OCI-LY7 (cell line): ENCODE measurements at regions not wholly inside any gene's neighbourhood (a gene's known extent, or its start where the extent isn't known, plus 50 kb on each side); places are given as distances from the start of the nearest gene placed in this dataset.

Experiments used
- BruUV-seq: library from RNA; stranded (reverse); fragments of 400-500 nt; replicated peaks from 2 replicates; lab custom pipeline; 2021; lab: Mats Ljungman, UMichigan
- CTCF ChIA-PET: fragments of 300-600 bp; sonication (Branson Sonifier 250); formaldehyde crosslinking; loops from one replicate; lab custom pipeline; 2022; ENCODE audit warnings: antibody characterized with exemption; ENCODE audit not compliant: unreplicated experiment; lab: Charles Lee
- POLR2A ChIA-PET: fragments of 300-600 bp; sonication (Branson Sonifier 250); formaldehyde crosslinking; loops from one replicate; lab custom pipeline; 2022; ENCODE audit warnings: antibody characterized with exemption; lab: Charles Lee
- DNase-seq: peaks from one replicate; pipeline ENCODE4 v3.0.0-alpha.2; 2015; ENCODE audit warnings: low spot score
- H2AFZ ChIP-seq: fragments of 200-600 bp; sonication (generic), shearing (Covaris generic); 2 replicates; pipeline ENCODE4 v1.6.1; 2014; ENCODE audit warnings: mild to moderate bottlenecking, antibody characterized with exemption, low read length, moderate library complexity
- H3K27ac ChIP-seq: fragments of 200-600 bp; sonication (generic); 2 replicates; pipeline ENCODE4 v1.5.1; 2014; ENCODE audit warnings: mixed run types, low read depth, mild to moderate bottlenecking, moderate library complexity, low read length, inconsistent platforms; ENCODE audit not compliant: poor library complexity, severe bottlenecking
- H3K36me3 ChIP-seq: fragments of 200-600 bp; sonication (generic); 2 replicates; pipeline ENCODE4 v1.6.1; 2014; ENCODE audit warnings: mild to moderate bottlenecking, antibody characterized with exemption, low read length, moderate library complexity, mixed read lengths; ENCODE audit not compliant: insufficient read depth
- H3K4me1 ChIP-seq: fragments of 200-600 bp; sonication (generic); 2 replicates; pipeline ENCODE4 v1.5.1; 2014; ENCODE audit warnings: mild to moderate bottlenecking, low read length; ENCODE audit not compliant: insufficient read depth, poor library complexity, severe bottlenecking
- H3K4me2 ChIP-seq: fragments of 200-600 bp; sonication (generic); 2 replicates; pipeline ENCODE4 v1.6.1; 2014; ENCODE audit warnings: mild to moderate bottlenecking, low read length
- H3K4me3 ChIP-seq: fragments of 200-600 bp; sonication (generic); 2 replicates; pipeline ENCODE4 v1.5.1; 2014; ENCODE audit warnings: mild to moderate bottlenecking, low read depth, low read length; ENCODE audit not compliant: poor library complexity, severe bottlenecking
- H3K79me2 ChIP-seq: fragments of 200-600 bp; sonication (generic); 2 replicates; pipeline ENCODE4 v1.6.1; 2016; ENCODE audit warnings: low read depth, mild to moderate bottlenecking, low read length, moderate library complexity, mixed read lengths; ENCODE audit not compliant: insufficient read depth
- H3K9me2 ChIP-seq: fragments of 200-600 bp; sonication (generic); 2 replicates; pipeline ENCODE4 v1.6.1; 2016; ENCODE audit warnings: mild to moderate bottlenecking, low read length, mixed read lengths; ENCODE audit not compliant: insufficient read depth
- H3K9me3 ChIP-seq: fragments of 200-600 bp; sonication (generic); 2 replicates; pipeline ENCODE4 v1.6.1; 2014; ENCODE audit warnings: mild to moderate bottlenecking, mixed run types, low read length, mixed read lengths
- H4K20me1 ChIP-seq: fragments of 200-600 bp; sonication (generic); 2 replicates; pipeline ENCODE4 v1.6.1; 2014; ENCODE audit warnings: mild to moderate bottlenecking, antibody characterized with exemption, low read length, moderate library complexity, mixed read lengths; ENCODE audit not compliant: insufficient read depth
- CTCF ChIP-seq: fragments of 200-600 bp; sonication (generic); conservative IDR thresholded peaks from 2 replicates; pipeline ENCODE4 v1.5.1; 2014; ENCODE audit warnings: mild to moderate bottlenecking, antibody characterized with exemption, low read length, moderate library complexity, mixed read lengths
- EZH2phosphoT487 ChIP-seq: fragments of 200-600 bp; sonication (generic); IDR thresholded peaks from 2 replicates; pipeline ENCODE4 v1.6.1; 2018; ENCODE audit warnings: low read depth, borderline replicate concordance, mild to moderate bottlenecking, mixed run types, antibody characterized with exemption, low read length, moderate library complexity, mixed read lengths
- intact Hi-C: fragments of 100-400 bp; cut with micrococcal nuclease; formaldehyde crosslinking; loops from one replicate; pipeline ENCODE4 v1.10.0; 2022; ENCODE audit not compliant: unreplicated experiment

GRCh38 chr4:161183729-161184128 lies 980.1 kb downstream of the FSTL5 start:
- CTCF ChIA-PET = no interaction called here

GRCh38 chr4:161182913-161183312 lies 980.9 kb downstream of the FSTL5 start:
- no peaks in the 10 kb centered on the region for H3K36me3 ChIP-seq
- TF ChIP-seq CTCF (no peak), EZH2phosphoT487 (no peak)
- no peaks in the 10 kb centered on the region for H4K20me1 ChIP-seq
- no peaks in the 10 kb centered on the region for H3K9me3 ChIP-seq
- H3K4me1 ChIP-seq = no peaks in the 10 kb centered on the region
- ChIA-PET POLR2A (interaction anchor here (0.6 to 1.1 kb wide), 2 partner anchors 71 to 89 kb away, joined by 3 to 4 read pairs; no protein-coding TSS in a partner anchor), CTCF (no interaction called here)
- intact Hi-C loops = no loop called here
- no peak overlapping the region for H3K4me2 ChIP-seq
- no peak overlapping the region for H3K27ac ChIP-seq
- no TSS peak for BruUV-seq
- no peak overlapping the region for H3K4me3 ChIP-seq
- DNase-seq = no peak
- H2AFZ ChIP-seq = no peak overlapping the region
- no peaks in the 10 kb centered on the region for H3K79me2 ChIP-seq
- H3K9me2 ChIP-seq = no peaks in the 10 kb centered on the region

More at GRCh38 chr4:161183729-161184128, 980.1 kb downstream of the FSTL5 start:
- Histone ChIP-seq H3K4me2 (no peak overlapping the region), H2AFZ (no peak overlapping the region), H3K9me2 (no peaks in the 10 kb centered on the region), H3K27ac (no peak overlapping the region), H3K4me1 (no peaks in the 10 kb centered on the region), H3K36me3 (no peaks in the 10 kb centered on the region), H3K9me3 (no peaks in the 10 kb centered on the region), H3K4me3 (no peak overlapping the region), H3K79me2 (no peaks in the 10 kb centered on the region), H4K20me1 (no peaks in the 10 kb centered on the region)
- POLR2A ChIA-PET = no interaction called here
- TF ChIP-seq CTCF = no peak
- no peak for TF ChIP-seq EZH2phosphoT487
- BruUV-seq = no TSS peak
- intact Hi-C loops = no loop called here
- DNase-seq = no peak

- H3K9me2 ChIP-seq = no peaks in the 10 kb centered on the region
- POLR2A ChIA-PET = interaction anchor here (0.7 kb wide), 2 partner anchors 52 to 650 kb away, joined by 3 to 4 read pairs; no protein-coding TSS in a partner anchor
- no peaks in the 10 kb centered on the region for H3K9me3 ChIP-seq
- no peaks in the 10 kb centered on the region for H4K20me1 ChIP-seq
- intact Hi-C loops = no loop called here
- H3K4me2 ChIP-seq = no peak overlapping the region
- no peaks in the 10 kb centered on the region for H3K79me2 ChIP-seq
- CTCF ChIA-PET = no interaction called here
- TF ChIP-seq EZH2phosphoT487 (no peak), CTCF (no peak)
- no peak overlapping the region for H3K4me3 ChIP-seq
- H3K27ac ChIP-seq = no peak overlapping the region
- H2AFZ ChIP-seq = no peak overlapping the region
- no peaks in the 10 kb centered on the region for H3K4me1 ChIP-seq
- no peaks in the 10 kb centered on the region for H3K36me3 ChIP-seq
- DNase-seq = no peak
- BruUV-seq = no TSS peak
These were observed 985.5 kb downstream of the FSTL5 start for GRCh38 chr4:161178310-161178709.
